ENCODE measurements at regions not wholly inside any gene's neighbourhood (a gene's known extent, or its start where the extent isn't known, plus 50 kb on each side); places are given as distances from the start of the nearest gene placed in this dataset.

- 50% methylated on average over 1 of the region's 8 CpGs for WGBS (ENCODE audit: insufficient coverage, low coverage, low lambda C conversion rate, missing lambda C conversion rate)
Observed at GRCh38 chr1:228898582-228898992, 163.3 kb downstream of the RHOU start.

GRCh38 chr1:228899421-228899956 lies 164.2 kb downstream of the RHOU start:
- H3K27ac ChIP-seq, result no peak overlapping the region
- no peak for ATAC-seq
- intact Hi-C loops (cut with DNase I), result no loop called here
- no peak overlapping the region for H3K4me3 ChIP-seq
- peaks cover 0 to 15% (median 7%) of the 10 kb centered on the region in 4 donors for H3K4me1 ChIP-seq
- no peaks in the 10 kb centered on the region for H3K27me3 ChIP-seq
- H3K9me3 ChIP-seq, result no peaks in the 10 kb centered on the region
- no peak for DNase-seq
- TF ChIP-seq CTCF (IDR thresholded peaks at IDR 0.05) (no peak), POLR2A (IDR thresholded peaks at IDR 0.05) (no peak)
- no peaks in the 10 kb centered on the region for H3K36me3 ChIP-seq
- WGBS (ENCODE audit: insufficient coverage, low coverage, low lambda C conversion rate, missing lambda C conversion rate), result 69% methylated on average over 7 of the region's 12 CpGs

More at GRCh38 chr1:228898582-228898992, 163.3 kb downstream of the RHOU start:
- DNase-seq, result no peak
- no peak for TF ChIP-seq POLR2A (IDR thresholded peaks at IDR 0.05)
- TF ChIP-seq CTCF (IDR thresholded peaks at IDR 0.05), result no peak
- intact Hi-C loops (cut with DNase I), result no loop called here
- no peaks in the 10 kb centered on the region for H3K27me3 ChIP-seq
- H3K4me3 ChIP-seq, result no peak overlapping the region
- no peak overlapping the region for H3K27ac ChIP-seq
- no peaks in the 10 kb centered on the region for H3K36me3 ChIP-seq
- no peaks in the 10 kb centered on the region for H3K9me3 ChIP-seq
- peaks cover 0 to 11% (median 4%) of the 10 kb centered on the region in 4 donors for H3K4me1 ChIP-seq
- no peak for ATAC-seq

- ATAC-seq (no peak), DNase-seq (no peak)
- no peak overlapping the region for H3K4me3 ChIP-seq
- peaks cover 0 to 15% (median 7%) of the 10 kb centered on the region in 4 donors for H3K4me1 ChIP-seq
- 79% methylated on average over 13 of the region's 17 CpGs for WGBS (ENCODE audit: insufficient coverage, low coverage, low lambda C conversion rate, missing lambda C conversion rate)
- no peaks in the 10 kb centered on the region for H3K9me3 ChIP-seq
- no peaks in the 10 kb centered on the region for H3K36me3 ChIP-seq
- intact Hi-C loops (cut with DNase I), result no loop called here
- no peaks in the 10 kb centered on the region for H3K27me3 ChIP-seq
- no peak overlapping the region for H3K27ac ChIP-seq
- no peak for TF ChIP-seq POLR2A (IDR thresholded peaks at IDR 0.05)
- TF ChIP-seq CTCF (IDR thresholded peaks at IDR 0.05), result no peak
Observed at GRCh38 chr1:228900099-228900885, 165.0 kb downstream of the RHOU start.

- intact Hi-C loops (cut with DNase I), result no loop called here
- H3K27ac ChIP-seq, result no peak overlapping the region
- DNase-seq (no peak), ATAC-seq (no peak)
- H3K9me3 ChIP-seq, result no peaks in the 10 kb centered on the region
- H3K27me3 ChIP-seq, result no peaks in the 10 kb centered on the region
- peaks cover 0 to 15% (median 7%) of the 10 kb centered on the region in 4 donors for H3K4me1 ChIP-seq
- H3K36me3 ChIP-seq, result no peaks in the 10 kb centered on the region
- WGBS (ENCODE audit: insufficient coverage, low coverage, low lambda C conversion rate, missing lambda C conversion rate), result 82% methylated on average over 3 of the region's 6 CpGs
- H3K4me3 ChIP-seq, result no peak overlapping the region
- TF ChIP-seq POLR2A (IDR thresholded peaks at IDR 0.05), result no peak
- no peak for TF ChIP-seq CTCF (IDR thresholded peaks at IDR 0.05)
Observed at GRCh38 chr1:228900886-228901392, 165.7 kb downstream of the RHOU start.

Data from right lobe of liver (tissue), 6 donors.